ENCODE measurements at regions not wholly inside any gene's neighbourhood (a gene's known extent, or its start where the extent isn't known, plus 50 kb on each side); places are given as distances from the start of the nearest gene placed in this dataset.

DNA sequence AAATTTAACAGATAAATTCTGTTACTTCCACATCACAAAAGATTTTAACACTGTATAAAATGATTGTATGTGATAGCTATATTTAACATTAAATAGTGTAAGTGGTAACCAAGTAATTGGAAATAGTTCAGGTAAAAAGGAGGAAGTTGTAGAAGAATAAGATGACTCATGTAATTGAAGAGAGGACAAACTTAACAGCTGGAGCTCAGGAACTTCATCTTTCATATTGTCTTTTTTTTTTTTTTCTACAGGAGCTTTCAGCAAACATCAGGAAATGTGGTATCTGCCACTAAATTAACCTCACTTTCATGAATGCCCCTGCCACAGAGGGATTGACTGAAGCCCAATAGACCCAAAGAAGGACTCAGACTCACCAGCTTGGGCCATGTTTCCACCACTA is 188.4 kb upstream of the VEGFC start:
- DNase-seq: no peak

DNA sequence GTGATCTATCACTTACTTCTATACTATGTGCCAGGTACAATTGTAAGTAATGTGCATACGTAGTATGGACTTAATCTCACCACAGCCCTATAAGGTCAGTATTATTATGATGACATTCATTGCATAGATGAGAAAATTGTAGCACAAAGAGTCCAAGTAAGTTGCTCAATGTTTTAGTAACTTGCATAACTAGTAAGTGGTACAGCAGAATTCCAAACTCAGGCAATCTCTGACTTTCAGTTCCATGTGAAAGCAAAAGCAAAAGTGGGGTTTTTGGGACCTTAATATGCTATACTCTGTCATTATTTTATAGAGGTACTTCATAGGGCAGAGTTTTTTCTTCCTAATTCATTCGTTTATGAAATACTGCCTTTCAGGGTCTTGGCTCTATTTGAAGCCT is 188.8 kb upstream of the VEGFC start:
- DNase-seq: no peak

DNA sequence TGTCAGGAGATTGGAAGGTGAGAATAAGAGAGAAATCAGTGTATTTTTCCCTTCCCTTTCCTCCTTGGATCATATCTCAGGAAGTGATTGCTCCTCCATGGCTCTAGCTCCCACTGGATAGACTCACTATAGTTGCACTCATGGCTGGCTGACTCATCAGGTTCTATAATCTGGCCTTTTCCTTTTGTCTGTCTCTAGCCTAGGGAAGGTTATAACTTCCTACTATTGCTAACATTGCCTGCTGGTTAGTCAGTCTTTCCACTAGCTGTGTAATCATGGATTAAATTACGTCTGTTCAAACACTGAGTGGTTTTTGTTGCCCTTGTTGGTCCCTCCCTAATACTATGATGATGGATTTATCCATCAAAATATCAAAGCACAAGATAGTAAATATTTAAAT is 195.5 kb upstream of the VEGFC start:
- no peak for DNase-seq

DNA sequence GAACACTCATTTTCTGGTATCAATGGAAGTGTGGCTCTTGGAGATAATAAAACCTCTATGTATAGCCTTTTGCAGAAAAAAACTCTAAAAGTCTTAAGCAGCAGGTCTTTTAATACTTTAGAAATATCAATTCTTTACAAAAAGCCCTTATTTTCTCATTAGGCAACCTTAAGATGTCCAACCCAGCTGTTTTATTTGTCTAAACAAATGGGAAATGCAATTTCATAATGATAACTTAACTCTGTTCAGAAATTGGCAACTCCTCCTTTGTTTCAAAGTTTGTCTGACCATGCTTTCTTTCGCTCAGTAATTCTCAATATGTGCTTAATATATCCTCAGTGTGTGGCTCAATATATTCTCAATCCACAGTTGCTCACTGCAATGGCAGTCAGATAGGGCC is 196.5 kb upstream of the VEGFC start:
- DNase-seq: no peak

DNA sequence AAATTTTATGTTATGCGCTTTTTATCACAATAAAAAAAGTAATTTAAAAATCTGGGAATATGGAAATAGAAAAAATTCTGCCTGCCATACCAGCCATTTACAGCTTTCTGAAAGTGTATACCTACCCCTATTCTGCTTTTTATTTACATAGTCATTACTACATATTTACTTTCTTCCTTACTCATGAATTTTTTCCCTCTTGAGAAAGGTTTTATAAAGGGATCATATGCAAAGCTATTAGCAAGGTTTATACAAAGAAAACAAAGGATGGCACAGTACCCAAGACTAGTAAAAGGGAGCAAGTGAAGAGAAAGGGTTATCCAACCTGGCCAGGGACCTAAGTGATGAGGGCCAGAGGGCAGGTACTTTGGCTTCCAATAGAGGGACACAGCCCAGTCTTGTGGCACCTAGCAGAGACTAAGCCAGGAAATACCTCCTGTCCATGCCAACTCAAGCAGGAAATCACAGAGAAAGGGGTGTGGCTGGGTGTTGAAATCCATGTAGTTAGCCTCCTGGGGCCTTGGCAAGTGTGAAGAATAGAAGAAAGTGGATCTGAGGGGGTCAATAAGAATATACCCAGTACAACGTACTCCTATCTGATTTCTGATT is 207.3 kb upstream of the VEGFC start:
- DNase-seq: no peak

DNA sequence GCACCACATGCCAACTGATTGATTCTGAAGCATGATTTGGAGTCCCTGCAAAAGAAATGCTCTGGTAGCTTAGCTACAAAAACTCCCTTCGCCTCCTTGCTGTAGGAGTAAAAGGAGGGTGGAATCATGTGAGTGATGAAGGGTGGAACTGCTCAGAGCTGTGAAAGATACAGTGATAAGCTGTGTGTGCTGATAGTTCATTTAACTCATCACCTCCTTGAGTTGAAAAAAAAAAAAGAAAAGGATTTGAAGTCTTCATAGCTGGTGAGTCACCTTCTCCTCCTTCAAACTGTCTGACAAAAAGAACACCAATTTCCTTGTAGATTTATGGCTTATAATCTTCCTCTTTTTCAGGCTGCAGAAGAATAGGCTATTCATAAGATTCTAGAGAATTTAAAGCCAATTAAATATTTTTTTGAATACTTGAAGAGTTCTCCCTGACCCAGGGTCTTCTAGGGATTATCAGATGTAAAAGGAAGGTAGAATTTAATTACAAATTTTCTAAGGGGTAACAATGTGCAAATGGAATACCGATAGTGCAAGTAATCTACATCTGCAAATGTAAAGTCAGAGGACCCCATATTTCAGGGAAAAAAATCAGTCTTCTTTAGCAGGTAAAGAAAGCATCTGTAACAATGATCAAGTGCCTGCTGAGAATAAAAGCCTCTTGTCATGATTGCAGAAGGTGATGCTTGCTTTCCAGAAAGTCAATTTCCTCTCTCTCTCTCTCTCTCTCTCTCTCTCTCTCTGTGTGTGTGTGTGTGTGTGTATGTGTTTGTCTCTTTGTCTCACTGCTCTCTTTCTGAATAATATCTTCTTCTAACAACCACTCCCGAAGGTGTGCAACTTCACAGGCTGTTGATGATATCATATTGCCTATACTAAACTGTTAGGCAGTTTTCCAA is 208.8 kb upstream of the VEGFC start:
- DNase-seq: no peak

DNA sequence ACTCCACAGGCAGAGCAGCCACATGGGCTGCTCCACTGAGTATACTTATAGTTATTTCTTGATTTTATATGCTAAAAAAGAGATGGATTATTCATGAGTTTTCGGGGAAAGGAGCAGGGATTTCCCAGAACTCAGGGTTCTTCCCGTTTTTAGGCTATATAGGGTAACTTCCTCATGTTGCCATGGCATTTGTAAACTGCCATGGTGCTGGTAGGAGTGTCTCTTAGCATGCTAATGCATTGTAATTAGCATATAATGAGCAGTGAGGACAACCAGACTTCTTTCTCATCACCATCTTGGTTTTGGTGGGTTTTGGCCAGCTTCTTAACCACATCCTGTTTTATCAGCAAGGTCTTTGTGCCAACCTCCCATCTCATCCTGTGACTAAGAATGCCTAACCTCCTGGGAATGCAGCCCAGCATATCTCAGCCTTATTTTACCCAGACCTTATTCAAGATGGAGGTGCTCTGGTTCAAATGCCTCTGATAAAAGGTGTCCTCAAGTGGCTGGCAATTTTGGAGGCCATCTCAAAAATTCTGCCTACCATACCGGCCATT is 213.0 kb upstream of the VEGFC start:
- no peak for DNase-seq

DNA sequence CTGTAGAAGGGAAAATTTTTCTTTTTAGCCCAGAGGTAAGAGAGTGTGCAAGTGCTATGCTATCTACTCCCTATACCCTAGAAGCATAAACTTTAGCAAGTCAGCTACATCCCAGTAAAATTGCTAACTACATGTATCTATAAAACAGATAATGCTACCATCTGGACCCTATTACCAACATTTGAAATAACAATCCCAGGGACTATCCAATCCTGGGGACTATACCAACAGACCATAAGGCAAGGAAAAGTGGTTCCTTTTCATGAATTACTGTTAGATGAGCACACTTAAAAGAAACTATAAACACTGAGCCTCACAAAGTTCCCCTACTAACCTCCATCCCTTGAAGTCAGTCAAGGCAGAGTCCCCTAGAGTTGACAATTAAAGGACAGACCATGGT is 213.6 kb upstream of the VEGFC start:
- DNase-seq: no peak

DNA sequence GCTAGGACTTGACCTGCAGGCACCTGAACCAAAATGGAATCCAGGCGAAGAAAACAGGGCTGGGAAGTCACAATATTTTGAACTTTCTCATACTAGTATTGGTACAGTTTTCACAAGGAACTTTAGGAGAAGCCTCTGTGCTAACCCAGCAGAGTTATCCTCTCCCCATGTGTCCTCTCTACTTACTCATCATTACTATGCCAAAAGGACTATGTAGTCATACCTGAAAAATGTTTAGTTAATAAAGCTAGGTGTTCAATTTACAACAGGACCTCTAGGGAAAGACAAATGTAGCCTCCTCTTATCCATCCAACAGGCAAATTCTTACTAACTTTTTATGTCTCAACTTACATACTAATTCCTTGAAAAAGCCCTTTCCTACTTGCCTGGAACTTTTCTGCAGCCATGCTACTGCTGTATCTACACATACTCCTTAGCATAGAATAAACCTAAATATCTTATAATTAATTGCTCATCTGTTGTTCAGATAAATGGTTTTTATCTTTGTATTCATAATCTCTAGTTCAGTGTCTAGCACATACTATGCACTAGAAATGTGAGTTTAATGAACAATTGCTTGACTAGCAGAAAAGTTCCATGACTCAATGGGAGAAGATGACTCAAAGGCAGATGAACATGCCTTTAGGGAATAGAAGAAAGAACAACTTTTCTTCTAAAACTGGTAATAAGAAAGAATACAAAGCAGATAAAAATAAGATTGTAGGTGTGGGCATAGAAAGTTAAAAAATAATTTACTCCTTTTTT is 215.5 kb upstream of the VEGFC start:
- DNase-seq: no peak

DNA sequence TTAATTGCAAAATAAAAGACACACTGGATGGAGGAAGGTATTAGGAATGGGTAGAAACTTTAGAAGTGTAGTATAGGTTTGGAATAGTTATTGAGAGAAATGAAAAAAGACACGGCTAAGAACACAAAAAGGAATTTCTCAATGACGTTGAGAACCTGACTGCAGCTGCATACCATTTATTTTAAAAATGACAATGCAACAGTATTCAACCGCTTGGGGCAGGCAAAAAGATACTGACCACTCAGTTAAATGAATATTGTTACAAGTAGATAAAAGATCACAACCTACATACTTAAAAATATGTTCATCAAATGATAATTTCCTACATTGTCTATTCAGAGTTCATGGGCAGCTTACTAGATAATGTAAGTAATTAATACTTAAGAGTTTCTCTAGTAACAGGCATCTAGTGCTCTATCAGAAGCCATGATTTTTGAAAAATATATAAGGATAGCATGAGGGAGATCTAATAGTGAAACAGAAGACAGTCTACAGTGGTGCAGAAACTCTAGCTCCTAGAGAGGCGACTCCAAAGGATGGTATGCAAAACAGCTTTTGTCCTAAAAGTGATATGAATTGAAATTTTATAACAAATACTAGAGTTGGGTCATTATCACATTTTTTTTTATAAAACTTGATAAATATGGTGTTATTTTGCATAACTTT is 216.2 kb upstream of the VEGFC start:
- no peak for DNase-seq

DNA sequence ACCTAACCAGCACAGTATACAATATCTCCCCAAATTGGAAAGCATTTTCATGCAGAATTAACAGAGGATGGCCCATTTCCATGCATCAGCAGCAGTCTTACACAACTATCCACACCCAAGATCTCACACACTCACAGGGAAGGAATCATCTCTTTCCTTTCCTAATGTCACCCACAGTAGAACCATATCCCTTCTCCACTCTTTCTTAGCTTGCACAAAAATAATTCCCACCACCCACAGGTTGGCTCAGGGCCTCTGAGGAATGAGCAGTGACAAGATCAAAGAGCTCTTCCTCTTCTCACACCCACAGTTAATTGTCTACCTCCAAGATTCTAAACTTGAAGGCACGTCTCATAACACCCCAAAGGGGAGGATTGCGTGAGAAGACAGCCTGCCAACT is 217.7 kb upstream of the VEGFC start:
- DNase-seq: no peak

DNA sequence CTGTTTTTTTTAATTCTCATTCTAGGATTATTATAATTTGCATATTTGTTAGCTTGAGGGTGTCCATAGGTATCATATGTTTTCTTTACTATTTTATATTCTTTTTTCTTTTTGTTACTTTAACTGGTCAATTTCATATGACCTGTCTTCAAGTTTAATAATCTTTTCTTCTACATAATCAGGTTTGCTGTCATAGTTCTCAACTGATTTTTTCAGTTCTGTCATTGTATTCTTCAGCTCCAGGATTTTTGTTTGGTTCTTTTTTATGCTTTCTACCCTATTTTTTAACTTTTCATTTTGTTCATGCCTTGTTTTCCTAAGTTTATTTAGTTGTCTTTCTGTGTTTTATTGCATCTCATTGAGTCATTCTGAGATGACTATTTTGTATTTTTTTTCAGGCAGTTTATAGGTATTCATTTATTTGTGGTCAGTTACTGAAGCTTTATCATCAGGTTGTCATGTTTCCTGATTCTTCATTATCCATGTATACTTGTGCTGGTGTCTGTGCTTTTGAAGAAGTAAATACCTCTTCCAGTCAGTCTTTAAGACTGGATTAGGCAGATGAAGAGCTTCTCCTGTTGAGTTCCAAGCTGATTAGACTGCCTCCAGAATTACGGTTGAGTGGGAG is 220.3 kb upstream of the VEGFC start:
- no peak for DNase-seq

DNA sequence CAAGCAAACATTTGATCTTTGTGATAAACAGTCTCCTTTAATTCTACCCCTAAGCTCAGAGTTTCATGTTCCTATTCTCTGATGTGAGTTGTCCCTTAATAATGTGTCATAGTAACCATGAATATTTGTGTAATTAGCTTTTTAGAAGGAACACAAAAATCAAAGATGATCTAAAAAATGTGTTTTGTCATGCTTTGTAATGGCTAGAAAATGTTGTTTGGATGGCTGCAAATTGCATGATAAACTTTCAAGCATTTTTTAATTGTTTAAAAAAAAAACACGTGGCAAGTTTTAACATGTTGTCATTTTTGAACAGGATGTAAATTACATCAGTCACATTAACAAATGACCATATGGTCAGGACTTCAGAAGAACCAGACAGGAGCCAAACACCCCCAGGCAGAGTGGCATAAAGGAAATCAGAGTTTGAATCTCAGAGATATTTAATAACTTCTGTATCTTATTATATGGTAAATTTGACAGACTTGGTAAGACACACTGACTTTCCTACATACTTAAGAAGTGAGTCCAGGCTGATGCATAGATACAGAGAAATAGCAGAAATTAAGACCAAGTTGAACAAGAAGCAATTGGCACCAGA is 223.9 kb upstream of the VEGFC start:
- no peak for DNase-seq

DNA sequence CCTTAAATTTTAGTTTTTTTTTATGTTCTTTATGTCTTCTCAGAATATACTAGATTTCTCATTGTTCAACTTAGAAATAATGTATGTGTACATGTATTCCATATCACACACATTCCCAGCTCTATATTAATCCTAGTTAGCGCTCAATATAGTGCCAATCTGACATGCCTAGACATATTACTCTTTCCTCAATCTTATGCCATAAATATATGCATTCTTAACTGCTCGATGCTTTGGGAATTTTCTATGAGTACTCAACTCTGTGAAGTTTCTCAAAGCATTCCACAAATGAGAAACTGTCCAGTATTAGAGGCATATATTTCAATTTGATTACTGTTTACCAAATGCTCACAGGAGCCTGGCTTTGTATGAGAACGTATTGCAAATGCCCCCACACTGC is 231.2 kb upstream of the VEGFC start:
- no peak for DNase-seq

DNA sequence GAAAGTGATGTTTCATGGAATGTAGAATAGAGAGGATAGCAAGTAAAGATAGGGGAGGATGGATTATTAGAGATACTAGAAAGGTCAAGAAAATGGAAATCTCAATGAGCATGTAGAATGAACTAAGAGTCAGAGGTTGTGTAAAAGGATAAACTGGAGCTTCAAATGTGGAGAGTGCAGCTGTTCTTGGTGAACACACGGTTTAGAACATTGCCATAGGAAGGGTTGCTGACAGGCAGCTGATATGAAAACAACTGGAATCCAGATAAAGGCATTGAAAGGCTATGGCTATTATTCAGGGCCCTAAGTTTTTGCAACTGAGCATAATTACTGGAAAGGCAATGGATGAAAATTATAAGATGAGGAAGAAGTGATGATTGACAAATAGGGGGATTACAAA is 239.6 kb upstream of the VEGFC start:
- no peak for DNase-seq

DNA sequence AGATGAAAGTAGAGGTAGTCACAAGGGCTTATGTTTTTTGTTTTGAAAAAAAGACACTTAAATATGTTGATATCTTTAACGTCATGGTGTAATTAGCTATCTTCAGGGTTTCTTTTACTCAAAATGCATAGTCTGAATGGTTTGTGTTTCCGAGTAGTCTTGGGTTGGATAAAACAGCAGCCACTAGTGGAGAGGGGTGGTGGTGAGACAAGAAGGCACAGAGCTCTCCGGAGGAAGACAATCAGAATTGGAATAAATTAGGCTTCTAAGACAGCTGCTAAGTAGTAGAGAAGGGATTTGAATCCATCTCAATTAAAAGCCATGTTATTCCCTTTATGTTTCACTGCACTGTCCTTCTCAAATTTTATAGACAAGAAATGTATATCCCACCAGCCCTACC is 240.4 kb upstream of the VEGFC start:
- DNase-seq: no peak

DNA sequence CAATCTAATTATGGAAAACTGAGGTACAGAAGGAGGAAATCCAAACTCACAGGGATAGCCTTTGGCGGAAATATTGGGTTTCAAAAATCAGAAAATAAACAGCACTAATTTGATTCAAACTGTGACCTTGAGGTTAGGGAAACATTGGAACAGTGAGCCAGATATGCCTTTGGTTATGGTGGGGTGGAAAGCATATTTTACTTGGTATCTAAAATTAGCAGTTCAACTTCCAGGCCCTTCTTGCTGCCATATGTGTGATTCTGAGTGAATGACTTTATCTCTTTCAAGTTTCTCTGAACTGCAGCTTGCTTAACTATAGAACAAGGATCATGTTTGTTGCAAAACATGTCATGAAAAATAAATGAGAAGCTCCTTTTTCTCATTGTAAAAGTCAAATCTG is 240.9 kb upstream of the VEGFC start:
- no peak for DNase-seq

DNA sequence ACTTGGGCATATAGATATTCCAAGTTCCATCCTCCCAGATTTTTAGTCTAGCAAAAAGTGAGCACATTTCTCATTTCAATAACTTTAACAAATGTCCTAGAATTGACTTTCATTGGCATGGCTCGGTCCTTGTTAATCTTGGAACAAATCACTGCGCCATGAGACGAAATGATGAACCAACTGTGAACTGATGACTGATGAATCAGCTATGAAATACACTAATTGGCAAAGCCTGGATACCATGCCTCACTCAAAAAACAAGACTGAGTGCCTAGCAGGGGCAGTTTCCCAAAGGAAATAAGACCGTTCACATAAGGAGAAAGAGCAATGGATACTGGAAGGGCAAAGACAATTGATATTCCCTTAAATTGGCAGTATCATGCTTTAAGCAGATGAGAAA is 248.6 kb upstream of the VEGFC start:
- DNase-seq: no peak

DNA sequence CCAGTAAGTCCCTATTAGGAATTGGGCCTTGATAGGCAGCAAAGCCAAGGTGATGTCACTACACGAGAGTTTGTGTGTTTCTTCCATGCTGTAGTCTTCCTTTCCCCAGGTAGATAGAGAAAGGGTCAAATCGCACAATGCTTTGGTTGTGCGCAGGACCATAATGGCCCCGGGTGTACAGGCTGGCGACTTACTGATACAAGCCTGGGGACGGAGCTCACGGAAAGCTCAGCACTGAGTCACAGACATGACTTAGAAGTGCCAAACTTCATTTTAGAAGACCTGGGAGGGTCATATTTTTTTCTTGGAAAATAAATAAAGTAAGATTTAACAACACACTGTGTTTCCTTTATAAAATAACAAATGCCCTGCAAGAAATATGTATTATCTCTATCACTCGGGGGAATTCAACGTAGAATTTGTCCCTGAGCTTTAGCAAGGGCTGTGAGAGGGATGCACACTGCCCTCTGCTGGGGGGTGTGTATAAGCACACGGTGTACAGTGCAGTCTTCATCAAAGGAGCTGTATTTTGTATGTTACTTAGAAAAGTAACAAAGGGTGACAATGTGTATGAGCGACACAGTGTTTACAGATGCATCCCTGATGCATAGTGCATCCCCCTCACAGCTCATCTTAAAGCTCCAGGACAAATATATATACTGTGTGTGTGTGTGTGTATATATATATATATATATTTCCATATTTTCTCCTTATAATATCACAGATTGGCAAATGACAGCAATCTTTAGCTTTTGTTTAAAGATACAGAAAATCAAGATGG is 254.5 kb upstream of the VEGFC start:
- peak; percentile 25 for DNase-seq

DNA sequence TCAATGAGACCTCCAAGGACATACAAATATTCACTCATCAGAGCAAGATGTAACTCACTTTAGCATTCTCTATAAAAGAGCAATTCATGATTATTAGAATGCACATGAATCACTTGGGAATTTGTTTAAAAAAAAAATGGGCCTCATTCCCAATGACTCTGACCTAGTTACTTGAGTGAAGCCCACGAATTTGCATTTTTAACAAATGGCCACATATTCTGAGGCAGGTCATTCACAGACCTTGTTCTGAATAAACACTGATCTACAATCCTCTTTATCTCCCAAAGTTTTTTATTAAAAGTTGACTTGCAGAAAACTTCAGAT is 255.1 kb upstream of the VEGFC start:
- DNase-seq: no peak

DNA sequence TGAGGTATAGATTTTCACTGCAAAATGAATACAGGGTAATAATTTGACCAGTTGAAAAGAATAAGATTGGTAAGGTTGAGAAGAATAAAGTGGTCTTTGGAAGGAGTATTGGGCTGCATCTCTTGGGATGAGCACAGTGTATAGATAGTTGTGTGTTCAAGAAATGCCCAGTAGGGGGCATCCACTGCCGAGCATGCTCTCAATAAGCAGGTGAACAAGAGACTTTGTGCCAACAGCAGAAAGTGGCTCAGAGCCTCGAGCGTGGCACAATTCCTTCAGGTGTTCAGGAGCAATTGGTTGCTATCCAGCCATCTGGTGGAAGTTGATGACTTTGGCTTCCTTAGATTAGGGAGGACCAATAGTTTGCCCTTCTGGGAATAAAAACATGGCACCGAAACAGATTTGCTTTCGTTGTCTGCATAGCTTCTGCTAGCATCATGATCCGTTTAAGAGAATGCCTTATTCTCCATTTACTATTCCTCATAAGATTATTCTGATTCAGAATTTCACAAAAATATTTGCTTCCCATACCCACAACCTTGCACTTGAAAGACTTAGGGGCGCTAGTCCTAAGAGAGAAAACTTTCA is 258.1 kb upstream of the NEIL3 start:
- no peak for DNase-seq
